ENCODE measurements at regions not wholly inside any gene's neighbourhood (a gene's known extent, or its start where the extent isn't known, plus 50 kb on each side); places are given as distances from the start of the nearest gene placed in this dataset.

DNA sequence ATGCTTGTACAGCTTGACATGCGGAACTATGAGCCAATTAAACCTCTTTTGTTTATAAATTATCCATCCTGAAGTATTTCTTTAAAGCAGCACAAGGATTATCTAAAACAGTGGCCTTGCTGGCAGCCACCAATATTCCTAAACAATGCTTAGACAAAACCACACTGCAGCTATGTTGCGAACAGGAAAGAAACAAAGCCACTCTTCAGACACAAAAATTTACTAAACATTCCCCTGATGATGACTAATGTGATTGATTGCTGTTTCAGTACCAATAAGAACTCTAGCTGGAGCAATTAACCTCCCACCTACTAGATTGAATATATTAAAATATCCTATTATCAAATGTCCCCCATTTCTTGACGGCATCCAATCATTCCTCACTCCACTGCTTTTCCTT, 325.8 kb upstream of the REG3G start:
- no peak overlapping the region for H3K4me3 ChIP-seq (ENCODE audit: low read depth in 1 of 3, low read length in 3 of 3)
- no peaks in the 10 kb centered on the region for H3K4me1 ChIP-seq (ENCODE audit: control insufficient read depth in 4 of 4, insufficient read depth in 4 of 4, low read length in 3 of 4)
- no peaks in the 10 kb centered on the region for H3K9me3 ChIP-seq (ENCODE audit: control insufficient read depth in 4 of 4, low read length in 3 of 4)
- DNase-seq (ENCODE audit: low spot score): no peak
- no peak overlapping the region for H3K9ac ChIP-seq (ENCODE audit: low read depth in 1 of 2, low read length in 2 of 2)
- H3K27me3 ChIP-seq (ENCODE audit: control insufficient read depth in 4 of 4, insufficient read depth in 4 of 4, low read length in 3 of 4): no peaks in the 10 kb centered on the region
- no peaks in the 10 kb centered on the region for H3K36me3 ChIP-seq (ENCODE audit: control insufficient read depth in 4 of 4, insufficient read depth in 3 of 4, low read depth in 1 of 4, low read length in 3 of 4)
- WGBS: 65% methylated on average over 3 of the region's 3 CpGs
- no peak for TF ChIP-seq RXRA (IDR thresholded peaks at IDR 0.05)
- no peak for TF ChIP-seq NR2F2 (IDR thresholded peaks at IDR 0.05)
- TF ChIP-seq GABPA (IDR thresholded peaks at IDR 0.05 in 1 of 2, conservative IDR thresholded peaks at IDR 0.05 in 1 of 2): no peak
- no peak overlapping the region for H3K27ac ChIP-seq (ENCODE audit: low read depth in 1 of 2, low read length in 2 of 2)

DNA sequence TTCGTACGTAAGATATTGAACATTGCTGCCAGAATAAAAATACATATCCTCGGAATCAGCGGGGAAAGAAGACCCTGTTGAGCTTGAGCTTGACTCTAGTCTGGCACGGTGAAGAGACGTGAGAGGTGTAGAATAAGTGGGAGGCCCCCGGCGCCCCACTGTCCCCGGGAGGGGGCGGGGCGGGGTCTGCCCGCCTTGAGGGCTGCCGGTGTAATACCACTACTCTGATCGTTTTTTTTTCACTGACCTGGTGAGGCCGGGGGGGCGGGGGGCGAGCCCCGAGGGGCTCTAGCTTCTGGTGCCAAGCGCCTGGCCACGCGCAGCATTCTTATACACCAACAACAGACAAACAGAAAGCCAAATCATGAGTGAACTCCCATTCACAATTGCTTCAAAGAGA, 324.0 kb upstream of the REG3G start:
- no peak overlapping the region for H3K9ac ChIP-seq (ENCODE audit: low read depth in 1 of 2, low read length in 2 of 2)
- no peak for TF ChIP-seq SP1 (IDR thresholded peaks at IDR 0.05)
- TF ChIP-seq RAD21 (IDR thresholded peaks at IDR 0.05): no peak
- TF ChIP-seq HNF4A (conservative IDR thresholded peaks at IDR 0.05): no peak
- no peak for TF ChIP-seq GABPA (IDR thresholded peaks at IDR 0.05 in 1 of 2, conservative IDR thresholded peaks at IDR 0.05 in 1 of 2)
- no peak for TF ChIP-seq FOXA1 (IDR thresholded peaks at IDR 0.05)
- no peak for TF ChIP-seq NR2F2 (IDR thresholded peaks at IDR 0.05)
- TF ChIP-seq ATF3 (IDR thresholded peaks at IDR 0.05): no peak
- no peak for TF ChIP-seq ZBTB33 (IDR thresholded peaks at IDR 0.05)
- TF ChIP-seq, protein P1, sequence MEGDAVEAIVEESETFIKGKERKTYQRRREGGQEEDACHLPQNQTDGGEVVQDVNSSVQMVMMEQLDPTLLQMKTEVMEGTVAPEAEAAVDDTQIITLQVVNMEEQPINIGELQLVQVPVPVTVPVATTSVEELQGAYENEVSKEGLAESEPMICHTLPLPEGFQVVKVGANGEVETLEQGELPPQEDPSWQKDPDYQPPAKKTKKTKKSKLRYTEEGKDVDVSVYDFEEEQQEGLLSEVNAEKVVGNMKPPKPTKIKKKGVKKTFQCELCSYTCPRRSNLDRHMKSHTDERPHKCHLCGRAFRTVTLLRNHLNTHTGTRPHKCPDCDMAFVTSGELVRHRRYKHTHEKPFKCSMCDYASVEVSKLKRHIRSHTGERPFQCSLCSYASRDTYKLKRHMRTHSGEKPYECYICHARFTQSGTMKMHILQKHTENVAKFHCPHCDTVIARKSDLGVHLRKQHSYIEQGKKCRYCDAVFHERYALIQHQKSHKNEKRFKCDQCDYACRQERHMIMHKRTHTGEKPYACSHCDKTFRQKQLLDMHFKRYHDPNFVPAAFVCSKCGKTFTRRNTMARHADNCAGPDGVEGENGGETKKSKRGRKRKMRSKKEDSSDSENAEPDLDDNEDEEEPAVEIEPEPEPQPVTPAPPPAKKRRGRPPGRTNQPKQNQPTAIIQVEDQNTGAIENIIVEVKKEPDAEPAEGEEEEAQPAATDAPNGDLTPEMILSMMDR (IDR thresholded peaks at IDR 0.05; ENCODE audit: low read depth, low read length, missing input control): no peak
- TF ChIP-seq HNF4G (IDR thresholded peaks at IDR 0.05): no peak
- TF ChIP-seq, protein P2, sequence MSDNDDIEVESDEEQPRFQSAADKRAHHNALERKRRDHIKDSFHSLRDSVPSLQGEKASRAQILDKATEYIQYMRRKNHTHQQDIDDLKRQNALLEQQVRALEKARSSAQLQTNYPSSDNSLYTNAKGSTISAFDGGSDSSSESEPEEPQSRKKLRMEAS (IDR thresholded peaks at IDR 0.05): no peak
- no peak for TF ChIP-seq YY1 (IDR thresholded peaks at IDR 0.05)
- TF ChIP-seq JUND (IDR thresholded peaks at IDR 0.05): no peak
- TF ChIP-seq TAF1 (conservative IDR thresholded peaks at IDR 0.05): no peak
- no peak for TF ChIP-seq REST (IDR thresholded peaks at IDR 0.05)
- no peak for DNase-seq (ENCODE audit: low spot score)
- H3K36me3 ChIP-seq (ENCODE audit: control insufficient read depth in 4 of 4, insufficient read depth in 3 of 4, low read depth in 1 of 4, low read length in 3 of 4): no peaks in the 10 kb centered on the region
- no peaks in the 10 kb centered on the region for H3K9me3 ChIP-seq (ENCODE audit: control insufficient read depth in 4 of 4, low read length in 3 of 4)
- no peak overlapping the region for H3K4me3 ChIP-seq (ENCODE audit: low read depth in 1 of 3, low read length in 3 of 3)
- H3K27me3 ChIP-seq (ENCODE audit: control insufficient read depth in 4 of 4, insufficient read depth in 4 of 4, low read length in 3 of 4): no peaks in the 10 kb centered on the region
- H3K4me1 ChIP-seq (ENCODE audit: control insufficient read depth in 4 of 4, insufficient read depth in 4 of 4, low read length in 3 of 4): no peaks in the 10 kb centered on the region
- WGBS: 91% methylated on average over 21 of the region's 21 CpGs
- H3K27ac ChIP-seq (ENCODE audit: low read depth in 1 of 2, low read length in 2 of 2): no peak overlapping the region
